Mammary epithelial cell (primary cell): ENCODE measurements at regions not wholly inside any gene's neighbourhood (a gene's known extent, or its start where the extent isn't known, plus 50 kb on each side); places are given as distances from the start of the nearest gene placed in this dataset.

Experiments used
- EZH2 ChIP-seq: IDR thresholded peaks from 2 replicates; pipeline ENCODE4 v1.6.1; 2012; ENCODE audit warnings: low read length, inconsistent platforms, borderline replicate concordance
- TF ChIP-seq, protein P1 (sequence below), 2 donors: IDR thresholded peaks in 1 of 2; conservative IDR thresholded peaks in 1 of 2; 2 replicates each; pipeline ENCODE4 v1.5.1; 2011 to 2012; ENCODE audit warnings: inconsistent platforms in 2 of 2, low read length in 2 of 2, mild to moderate bottlenecking in 2 of 2, control low read depth in 1 of 2, low read depth in 1 of 2; ENCODE audit not compliant: insufficient read depth in 1 of 2; ENCODE audit errors: extremely low read depth in 1 of 2

DNA sequence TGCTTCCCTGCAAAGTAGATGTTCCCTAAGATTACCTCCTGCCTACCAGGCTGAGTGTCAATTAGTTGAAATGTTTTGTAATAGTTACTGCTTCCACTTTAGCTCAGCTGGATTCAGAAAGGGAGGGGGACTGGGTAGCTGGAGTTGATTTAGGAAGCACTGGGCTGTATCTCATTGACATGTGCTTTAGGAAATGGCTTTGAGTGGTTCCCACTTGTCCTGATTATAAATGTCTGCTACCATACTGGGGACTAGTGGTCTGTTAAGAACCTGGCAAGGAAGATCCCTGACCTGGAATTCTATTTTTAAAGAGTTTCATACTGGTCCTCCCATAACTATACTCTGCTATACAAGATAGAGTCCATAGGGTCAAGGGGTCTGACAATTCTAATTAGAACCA lies 363.9 kb upstream of the PPP1R2C start:
- TF ChIP-seq, protein P1, sequence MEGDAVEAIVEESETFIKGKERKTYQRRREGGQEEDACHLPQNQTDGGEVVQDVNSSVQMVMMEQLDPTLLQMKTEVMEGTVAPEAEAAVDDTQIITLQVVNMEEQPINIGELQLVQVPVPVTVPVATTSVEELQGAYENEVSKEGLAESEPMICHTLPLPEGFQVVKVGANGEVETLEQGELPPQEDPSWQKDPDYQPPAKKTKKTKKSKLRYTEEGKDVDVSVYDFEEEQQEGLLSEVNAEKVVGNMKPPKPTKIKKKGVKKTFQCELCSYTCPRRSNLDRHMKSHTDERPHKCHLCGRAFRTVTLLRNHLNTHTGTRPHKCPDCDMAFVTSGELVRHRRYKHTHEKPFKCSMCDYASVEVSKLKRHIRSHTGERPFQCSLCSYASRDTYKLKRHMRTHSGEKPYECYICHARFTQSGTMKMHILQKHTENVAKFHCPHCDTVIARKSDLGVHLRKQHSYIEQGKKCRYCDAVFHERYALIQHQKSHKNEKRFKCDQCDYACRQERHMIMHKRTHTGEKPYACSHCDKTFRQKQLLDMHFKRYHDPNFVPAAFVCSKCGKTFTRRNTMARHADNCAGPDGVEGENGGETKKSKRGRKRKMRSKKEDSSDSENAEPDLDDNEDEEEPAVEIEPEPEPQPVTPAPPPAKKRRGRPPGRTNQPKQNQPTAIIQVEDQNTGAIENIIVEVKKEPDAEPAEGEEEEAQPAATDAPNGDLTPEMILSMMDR (conservative IDR thresholded peaks at IDR 0.05 in 1 of 2, IDR thresholded peaks at IDR 0.05 in 1 of 2; ENCODE audit: extremely low read depth in 1 of 2, insufficient read depth in 1 of 2, low read depth in 1 of 2, low read length in 2 of 2), result no peak
- no peak for TF ChIP-seq EZH2
